Activated CD4-positive, alpha-beta T cell treated with anti-CD3 and anti-CD28 coated beads for 1 hour (primary cell): ENCODE measurements at regions not wholly inside any gene's neighbourhood (a gene's known extent, or its start where the extent isn't known, plus 50 kb on each side); places are given as distances from the start of the nearest gene placed in this dataset.

Experiments used
- DNase-seq: peaks from one replicate; pipeline ENCODE4 v3.0.0-alpha.2; 2020

DNA sequence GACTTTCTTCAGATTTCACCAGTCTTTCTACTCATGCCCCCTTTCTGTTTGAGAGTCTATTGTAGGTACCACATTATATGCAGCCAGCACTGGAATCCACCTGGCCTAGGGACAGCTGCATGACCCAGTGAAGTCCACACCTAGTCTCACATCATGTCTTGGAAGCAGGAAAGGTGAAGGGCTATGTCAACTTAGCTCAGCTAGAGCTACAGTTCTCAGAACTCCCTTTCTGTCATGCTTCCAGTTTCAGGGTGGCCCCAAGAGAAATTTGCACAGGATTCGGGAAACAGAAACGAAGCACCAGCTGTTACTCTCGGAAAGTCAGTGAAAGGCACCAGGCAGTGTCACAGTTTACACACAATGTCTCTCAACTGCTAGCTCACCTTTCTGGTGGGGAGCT lies 51.6 kb upstream of the NLRP1 start:
- no peak for DNase-seq

DNA sequence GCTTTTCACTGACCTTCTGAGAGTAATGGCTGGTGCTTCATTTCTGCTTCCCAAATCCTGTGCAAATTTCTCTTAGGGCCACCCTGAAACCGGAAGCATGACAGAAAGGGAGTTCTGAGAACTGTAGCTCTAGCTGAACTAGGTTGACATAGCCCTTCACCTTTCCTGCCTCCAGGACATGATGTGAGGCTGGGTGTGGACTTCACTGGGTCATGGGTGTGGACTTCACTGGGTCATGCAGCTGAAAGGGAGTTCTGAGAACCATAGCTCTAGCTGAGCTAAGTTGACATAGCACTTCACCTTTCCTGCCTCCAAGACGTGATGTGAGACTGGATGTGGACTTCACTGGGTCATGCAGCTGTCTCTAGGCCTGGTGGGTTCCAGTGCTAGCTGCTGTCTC lies 54.3 kb upstream of the NLRP1 start:
- DNase-seq = no peak

DNA sequence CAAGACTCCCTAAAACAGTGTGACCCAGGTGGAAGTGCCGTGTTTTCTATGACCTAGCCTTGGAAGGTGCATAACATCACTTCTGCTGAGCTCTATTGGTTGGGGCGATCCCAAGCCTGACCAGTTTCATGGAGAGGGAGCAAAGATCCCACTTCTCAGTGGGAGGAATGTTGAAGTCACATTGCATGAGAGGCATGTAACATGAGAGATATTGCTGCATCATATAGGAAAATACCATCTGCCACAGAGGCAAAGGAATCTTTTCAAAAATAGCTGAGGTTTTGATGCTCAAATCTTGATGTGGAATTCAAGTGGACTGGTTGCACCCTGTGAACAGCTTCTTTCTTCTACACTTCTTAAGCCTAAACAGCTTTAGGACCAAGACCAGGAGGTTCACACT lies 56.4 kb upstream of the NLRP1 start:
- DNase-seq = no peak

DNA sequence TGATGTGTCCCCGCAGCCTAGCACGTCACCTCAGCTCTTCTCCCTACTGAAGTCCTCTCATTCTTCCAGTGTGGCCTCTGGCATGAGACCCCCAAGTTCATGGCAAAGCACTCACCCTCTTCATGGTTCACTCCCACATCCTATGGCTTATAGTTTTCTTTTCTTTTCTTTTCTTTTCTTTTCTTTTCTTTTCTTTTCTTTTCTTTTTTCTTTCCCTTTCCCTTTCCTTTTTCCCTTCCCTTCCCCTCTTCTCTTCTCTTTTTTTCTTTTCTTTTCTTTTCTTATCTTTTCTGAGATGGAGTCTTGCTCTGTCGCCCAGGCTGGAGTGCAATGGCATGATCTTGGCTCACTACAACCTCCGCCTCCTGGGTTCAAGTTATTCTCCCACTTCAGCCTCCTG lies 58.4 kb upstream of the NLRP1 start:
- DNase-seq = no peak

DNA sequence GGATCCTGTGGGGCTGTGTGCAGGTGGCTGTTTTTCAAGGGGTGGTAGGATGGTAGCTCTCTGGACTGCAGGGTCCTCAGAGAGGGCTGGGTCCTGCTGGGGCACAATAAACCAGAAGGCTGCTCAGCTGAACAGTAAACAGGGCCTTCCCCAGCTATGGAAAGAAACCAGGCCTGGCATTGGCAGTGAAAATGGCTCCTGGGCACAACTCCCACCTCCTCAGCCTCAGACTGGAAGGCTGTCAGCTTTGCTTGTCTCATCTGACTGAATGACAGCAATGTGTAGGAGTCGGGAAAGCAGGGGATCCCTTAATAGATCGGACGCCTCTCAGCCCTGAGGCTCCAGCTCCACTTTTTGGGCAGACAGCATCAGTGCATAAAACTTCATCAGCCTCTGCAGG lies 59.8 kb upstream of the NLRP1 start:
- DNase-seq = no peak

DNA sequence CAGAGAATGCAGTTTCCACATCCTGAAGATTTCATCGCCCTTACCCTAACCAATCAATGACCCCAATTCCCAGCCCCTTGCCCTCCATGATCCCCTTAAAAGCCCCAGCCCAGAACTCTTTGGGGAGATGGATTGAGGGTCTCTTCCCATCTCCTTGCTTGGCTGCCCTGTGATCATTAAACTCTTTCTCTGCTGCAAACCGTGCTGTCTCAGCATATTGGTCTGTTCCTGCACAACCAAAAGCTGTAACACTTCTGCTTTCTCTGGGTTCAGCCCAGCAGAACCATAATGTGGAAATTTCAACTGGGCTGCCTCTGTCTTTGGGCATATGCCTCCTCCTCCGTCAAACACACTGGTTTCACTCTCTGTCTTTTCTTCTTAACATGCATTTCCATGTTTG lies 67.0 kb upstream of the NLRP1 start:
- DNase-seq = no peak

DNA sequence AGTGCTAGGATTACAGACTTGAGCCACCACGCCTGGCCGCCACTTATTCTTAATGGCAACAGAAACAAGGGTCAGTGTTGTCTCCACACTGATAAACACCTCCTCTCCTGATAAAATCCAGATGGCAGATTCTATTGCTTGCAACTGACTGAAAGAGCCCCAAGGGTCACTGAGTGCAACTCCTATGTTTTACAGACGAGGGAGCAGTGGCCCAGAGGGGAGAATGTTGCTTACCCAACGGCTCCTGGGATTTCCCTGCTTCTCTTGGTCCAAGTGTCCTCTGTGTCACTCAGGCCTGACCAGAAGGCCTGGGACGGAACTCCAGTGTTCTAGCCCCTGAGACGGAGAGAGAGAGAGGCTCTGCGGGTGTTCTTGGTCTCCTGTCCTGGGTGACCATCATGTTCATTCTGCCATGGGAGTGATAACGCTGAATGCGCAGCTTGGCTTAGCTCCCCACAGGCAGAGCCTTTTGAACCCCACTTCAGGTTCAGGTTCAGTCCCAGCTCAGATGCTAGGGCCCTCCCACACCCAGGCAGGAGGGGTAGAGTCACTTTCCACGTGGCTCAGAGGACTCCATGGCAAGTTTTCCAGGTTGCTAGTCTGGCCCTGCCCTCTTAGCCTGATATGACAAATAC lies 77.3 kb upstream of the NLRP1 start:
- DNase-seq = no peak

DNA sequence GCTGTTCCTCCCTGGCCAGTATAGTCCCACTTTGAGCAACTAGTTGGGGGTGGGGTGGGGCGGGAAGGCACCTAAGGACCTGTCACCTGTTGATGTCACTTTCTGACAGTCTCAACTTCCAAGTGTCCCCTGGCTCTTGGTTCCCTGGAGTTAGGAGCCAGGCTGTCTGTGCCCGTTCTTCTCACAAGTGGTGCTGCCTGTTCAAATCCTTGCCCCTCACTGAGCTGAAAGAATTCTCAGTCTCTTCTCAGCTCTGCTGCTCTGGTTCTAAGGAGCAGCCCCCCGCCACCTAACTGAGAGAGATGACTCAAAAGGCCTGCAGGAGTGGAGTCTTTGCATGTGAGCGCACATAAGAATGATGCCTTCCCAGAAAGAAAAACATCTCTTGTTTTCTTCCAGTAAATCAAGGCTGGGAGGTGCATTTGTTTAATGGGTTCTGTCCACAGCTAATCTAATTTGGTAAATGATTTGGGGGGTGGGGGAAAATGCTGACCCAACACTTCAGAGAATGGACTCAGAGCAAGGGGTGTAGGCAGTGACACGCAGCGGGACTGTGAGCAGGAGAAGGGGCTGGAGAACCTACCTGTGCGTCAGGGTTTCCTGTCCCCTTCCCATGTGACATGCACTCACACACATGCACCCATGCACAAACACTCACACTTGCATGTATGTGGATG lies 78.2 kb upstream of the NLRP1 start:
- no peak for DNase-seq

DNA sequence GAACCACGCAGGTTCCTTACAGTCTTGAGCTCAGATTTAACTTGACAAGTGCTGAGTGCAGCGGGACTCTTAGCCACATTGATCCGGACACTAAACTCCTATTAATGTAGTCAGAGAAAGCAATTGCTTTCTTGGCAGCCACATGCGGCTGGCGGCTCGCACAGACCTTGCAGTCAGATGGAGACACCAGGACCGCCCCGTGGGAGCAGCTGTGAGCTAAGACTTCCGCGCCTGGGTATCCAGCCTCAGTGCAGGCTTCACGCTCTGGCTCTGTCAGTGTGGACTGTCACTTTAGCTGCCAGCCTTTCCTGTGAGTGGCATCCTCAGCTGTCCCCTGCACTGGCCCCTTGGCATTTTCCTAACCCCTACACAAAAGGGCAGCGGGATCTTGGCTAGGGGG lies 80.9 kb upstream of the NLRP1 start:
- DNase-seq = no peak

DNA sequence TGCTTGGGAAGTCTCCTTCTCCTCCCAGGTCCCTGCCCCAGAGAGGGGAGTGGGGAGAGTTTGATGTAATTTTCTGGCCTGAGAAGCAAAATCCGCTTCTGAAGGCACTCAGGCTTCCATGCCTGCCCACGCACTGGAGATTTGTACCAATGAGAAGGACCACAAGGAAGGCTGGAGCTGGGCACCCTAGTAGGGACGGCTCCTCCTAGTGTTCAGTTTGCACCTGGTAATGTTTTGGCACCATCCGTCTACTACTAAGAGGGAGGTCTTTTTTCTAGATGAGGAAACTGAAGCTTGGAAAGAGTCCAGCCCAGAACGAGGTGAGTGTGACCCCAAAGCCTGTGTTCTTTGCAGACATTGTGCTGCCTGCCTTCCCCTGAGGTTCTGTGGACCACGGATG lies 83.6 kb upstream of the NLRP1 start:
- DNase-seq = no peak

DNA sequence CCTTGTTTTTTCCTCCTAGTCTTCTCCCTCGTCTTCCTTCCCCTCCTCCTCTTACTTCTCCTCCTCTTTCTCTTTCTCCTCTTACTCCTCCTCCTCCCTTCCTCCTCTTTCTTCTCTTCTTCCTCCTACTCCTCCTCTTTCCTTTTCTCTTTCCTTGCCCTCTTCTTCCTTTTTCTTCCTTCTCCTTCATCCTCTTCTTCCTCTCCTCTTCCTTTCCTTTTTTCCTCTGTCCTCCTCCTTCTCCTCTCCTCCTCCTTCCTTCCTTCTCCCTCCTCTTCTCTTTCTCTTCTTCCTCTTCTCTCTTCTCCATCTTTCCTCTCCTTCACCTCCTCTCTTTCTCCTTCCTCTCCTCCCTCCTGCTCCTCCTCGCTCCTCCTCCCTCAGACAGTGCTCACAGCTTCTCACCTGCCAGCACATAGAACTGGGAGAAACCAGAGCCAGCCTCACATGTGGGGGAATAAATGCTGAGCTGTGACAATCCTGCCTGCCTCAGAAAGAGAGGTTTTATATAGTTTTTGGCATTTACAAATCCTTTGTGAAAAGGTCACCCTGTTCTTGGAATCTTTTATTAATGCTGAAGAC lies 84.3 kb upstream of the NLRP1 start:
- no peak for DNase-seq

DNA sequence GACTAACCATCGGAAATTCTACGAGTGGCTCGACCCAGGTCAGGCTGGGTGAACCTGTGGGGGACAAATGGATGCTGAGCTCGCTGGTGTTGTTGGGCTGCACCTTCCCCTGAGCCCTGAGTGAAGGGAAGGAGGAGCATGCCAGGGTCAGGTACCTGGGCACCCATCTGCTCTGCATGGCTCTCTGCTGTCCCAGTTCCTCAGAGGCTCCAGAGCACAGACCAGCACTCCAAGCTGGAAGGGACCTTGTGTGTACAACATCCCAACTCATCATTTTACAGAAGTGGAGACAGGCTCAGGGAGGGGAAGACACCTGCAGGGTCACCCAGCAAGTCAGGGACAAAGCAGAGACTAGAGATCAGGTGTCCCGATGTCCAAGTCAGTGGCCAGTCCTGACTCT lies 84.9 kb upstream of the NLRP1 start:
- no peak for DNase-seq

DNA sequence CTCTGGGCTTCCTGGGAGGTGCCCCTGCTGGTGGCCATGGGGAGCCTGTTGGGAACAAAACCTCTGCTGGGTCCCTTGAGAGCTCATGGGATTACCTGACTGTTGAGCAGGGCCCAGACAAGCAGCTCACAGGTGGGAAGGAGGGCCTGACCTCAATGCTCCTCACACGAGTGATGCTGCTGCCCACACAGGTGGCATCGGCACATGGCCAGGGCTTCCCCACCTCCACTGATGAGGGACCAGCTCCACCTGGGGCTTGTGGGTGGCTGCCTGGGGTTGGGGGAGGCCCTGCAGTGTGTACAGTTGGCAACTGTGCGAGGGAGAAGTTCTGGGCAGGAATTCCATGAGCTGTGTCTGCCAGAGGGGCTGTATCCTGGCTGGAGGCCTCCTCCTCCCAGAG lies 87.8 kb upstream of the NLRP1 start:
- no peak for DNase-seq

DNA sequence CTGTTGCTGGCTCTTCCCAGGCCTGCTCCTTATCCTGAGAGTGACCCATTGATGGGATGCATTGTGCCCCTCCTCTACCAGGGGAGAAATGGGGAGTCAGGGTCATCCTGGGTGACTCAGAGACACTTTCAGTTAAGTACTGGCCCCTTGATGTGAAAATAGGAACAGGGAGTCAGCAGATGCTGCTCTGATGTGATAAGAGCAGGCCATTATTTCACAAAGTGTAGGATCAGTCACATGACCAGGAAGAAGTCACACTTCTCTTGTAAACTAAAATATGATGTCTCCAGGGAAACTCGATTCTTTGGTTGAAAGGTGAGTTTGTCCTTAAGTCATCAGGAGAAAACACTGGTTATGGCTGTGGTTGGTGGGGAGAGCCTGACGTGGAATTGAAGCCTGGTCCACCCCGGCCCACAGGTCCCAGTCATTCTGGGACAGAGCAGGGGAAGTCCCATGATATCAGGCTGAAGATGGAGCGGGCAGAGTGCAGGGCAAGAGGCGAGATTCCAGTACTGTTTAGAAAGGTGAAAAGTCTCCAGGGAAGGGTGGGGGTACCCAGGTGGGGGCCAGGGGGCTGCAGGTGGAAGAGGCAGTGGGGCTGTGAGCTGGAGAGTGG lies 88.6 kb upstream of the NLRP1 start:
- DNase-seq = no peak

DNA sequence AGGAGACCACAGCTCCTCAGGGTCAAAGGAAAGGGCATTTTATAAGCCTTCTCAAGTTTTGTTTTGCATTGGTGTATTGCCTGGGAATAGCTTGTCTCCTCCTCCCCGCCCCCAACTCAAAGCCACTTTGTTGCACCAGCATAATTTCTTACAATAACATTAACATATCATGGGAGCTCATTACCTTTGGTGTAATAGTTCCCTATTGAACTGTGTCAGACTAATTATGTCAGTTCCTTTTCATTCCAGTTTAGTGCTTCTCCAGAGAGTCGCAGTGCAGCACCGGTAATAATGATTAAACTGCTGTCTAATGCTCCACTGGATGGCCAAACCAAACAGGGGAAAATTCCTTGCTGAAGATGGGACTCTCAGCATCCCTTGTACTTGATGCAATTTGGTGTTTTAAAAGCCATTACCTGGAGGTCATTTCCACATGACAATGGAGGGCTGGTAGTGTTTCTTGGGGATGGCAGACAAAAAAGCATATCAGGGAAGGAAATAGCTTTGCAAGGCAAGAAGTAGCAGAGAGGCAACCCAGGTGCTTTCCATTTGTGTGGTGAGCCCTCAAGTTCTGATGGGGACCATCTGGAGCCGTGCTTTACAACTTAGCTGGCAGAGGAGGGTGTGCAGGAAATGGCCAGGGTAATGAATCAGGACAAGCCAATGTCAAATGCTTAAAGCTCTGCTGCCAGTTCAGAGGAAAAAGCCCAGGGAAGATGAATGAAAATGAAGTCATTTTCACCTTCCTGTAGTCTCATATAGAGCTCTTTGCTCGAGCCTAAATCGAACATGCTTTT lies 91.5 kb upstream of the NLRP1 start:
- no peak for DNase-seq

DNA sequence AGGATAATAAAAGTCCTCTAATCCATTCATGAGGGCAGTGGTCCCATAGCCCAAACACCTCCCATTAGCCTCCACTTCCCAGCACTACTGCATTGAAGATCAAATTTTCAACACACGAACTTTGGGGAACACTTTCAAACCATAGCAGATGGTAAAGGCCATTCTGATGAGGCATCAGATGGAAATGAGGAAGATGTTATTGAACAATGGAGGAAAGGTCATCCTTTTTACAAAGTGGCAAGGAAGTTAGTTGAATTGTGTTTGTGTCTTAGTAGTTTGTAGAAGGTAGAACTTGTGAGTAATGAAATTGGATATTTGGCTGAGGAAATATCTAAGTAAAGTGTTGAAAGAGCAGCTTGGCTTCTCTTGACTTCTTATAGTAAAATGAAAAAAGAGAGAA lies 93.3 kb upstream of the NLRP1 start:
- no peak for DNase-seq

DNA sequence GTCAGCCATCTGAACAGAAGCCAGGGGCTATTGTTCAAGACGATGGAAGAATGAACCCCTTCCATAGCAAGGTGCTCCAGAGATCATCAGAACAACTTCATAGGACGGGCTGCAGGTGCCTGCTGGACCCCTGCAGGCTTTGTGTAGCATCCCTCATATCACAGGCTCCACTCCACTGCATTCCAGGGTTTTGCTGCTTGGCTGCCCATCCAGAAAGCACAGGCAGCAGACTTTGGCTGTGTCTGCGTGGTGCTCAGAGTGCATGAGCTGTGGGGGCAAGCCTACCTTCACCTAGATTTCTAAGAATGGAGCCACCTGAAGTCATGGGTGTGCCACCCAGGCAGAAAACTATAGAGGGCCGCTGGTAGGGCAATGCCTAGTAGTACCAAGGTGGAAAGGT lies 93.9 kb upstream of the NLRP1 start:
- no peak for DNase-seq

DNA sequence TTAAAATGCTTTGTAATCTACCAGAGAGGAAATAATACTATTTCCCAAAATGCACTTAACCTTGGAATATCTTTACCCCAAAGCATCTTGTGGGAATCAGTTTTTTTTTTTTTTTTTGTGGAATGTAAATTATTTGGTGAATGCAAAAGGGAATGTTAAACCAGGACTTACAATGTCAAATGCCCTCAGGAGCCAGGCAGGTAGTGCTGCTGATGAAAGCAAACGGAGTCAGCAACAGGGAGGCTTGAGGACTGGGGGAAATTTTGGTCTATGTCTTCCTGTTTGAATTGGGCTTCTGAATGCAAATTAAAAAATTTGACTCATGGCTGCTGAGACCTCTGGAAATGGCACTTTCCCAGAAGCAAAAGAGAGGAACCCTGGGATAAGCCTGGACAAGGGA lies 96.5 kb upstream of the NLRP1 start:
- DNase-seq = no peak

DNA sequence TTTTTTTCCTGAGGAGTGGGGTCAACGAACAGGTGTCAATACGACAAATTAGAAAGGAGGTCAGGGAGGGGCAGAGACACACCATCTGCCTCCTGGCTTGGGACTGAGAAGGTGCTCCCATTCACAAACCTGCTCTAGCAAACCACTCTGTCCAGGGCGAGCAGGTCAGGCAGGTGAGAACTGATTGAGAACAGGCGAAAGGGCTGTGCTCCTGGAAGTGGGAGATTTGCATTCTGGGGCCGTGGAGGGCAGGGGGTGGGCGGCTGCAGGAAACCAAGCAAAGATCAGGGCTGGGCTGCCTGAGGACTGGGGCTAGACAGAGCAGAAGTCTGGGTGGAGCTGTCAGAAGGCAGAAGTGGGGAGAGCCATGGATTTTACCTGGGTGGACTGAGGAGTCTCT lies 98.9 kb upstream of the NLRP1 start:
- DNase-seq = no peak

DNA sequence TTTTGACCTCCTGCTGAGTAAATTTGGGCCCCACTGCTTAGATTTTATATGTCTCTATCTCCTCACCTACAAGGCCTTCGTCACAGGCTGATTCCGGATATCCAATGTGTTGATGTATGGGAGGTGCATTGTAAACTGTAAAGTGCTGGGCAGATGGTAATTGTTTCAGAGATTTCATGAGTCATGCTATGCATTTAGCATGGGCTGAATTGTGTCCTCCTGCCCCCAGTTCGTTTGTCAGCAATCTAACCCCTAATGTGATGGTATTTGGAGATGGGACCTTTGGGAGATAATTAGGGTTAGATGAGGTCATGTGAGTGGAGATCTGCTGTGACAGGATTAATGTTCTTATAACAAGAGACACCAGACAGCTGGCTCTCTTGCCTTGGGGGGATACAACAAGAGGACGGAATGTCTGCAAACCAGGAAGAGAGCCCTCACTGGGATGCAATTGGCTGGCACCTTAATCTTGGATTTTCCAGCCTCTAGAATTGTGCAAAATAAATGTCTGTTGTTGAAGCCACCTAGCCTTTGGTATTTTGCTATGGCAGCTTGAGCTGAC lies 101.8 kb upstream of the NLRP1 start:
- DNase-seq = no peak

DNA sequence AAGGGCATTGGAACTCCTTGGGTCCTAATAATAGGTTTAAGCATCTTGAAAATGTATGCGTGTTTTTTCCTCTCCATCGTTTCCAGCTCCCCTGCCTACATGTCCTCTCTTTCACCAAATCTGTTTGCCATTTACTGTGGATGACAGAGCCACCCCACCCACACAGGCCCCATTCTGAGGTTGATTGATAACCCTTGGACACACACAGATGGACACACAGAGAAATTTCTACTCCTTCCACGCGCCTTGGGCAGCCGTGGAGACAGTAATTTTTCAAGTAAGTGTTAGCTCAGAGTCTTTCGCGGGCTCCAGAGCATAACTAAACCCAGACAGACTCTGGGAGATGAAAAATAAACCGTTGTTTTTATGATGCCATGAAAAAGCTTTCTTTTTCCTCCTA lies 103.3 kb upstream of the NLRP1 start:
- no peak for DNase-seq

DNA sequence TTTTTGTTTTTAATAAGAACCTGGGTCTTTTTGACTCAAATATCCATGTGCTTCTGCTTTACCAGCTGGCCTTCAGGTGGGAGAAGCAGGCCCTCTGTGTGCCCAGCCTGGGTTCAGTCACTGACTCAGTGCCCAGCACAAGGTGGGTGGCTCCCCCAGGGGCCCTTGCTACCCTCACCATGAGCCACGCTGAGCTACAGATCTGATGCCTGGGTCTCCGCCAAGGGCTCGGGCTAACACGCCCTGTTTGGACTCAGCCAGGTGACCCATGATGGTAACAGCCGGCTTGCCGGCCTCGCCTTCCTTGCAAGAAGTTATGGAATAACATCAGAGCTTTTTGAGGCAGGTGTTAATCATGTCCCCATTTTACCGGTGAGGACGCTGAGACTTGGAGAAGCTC lies 109.5 kb upstream of the NLRP1 start:
- DNase-seq = no peak

DNA sequence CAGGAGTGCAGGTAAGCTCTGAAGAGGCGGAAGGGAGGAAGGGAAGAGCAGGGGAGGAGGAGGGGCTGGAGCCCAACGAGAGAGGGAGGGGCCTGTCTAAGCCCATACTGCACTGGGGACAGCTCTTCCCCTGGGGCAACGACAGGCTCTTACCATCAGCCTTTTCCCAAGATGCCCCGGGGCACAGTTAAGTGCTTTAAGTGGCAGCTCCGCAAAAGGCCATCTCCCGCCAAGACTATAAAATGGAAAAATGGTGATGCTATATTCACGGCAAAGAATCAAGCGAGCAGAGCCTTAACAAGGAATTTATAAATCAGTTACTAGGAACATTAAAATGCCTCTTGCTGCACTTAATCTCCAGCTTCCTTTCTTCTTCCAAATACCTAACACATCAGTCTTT lies 110.2 kb upstream of the NLRP1 start:
- no peak for DNase-seq
